ENCODE measurements at regions not wholly inside any gene's neighbourhood (a gene's known extent, or its start where the extent isn't known, plus 50 kb on each side); places are given as distances from the start of the nearest gene placed in this dataset.

- Mint-ChIP-seq H3K27ac (no peak overlapping the region), H3K4me1 (ENCODE audit: low read depth) (no peaks in the 10 kb centered on the region), H3K4me3 (no peak overlapping the region), H3K36me3 (ENCODE audit: low read depth) (no peaks in the 10 kb centered on the region), H3K27me3 (no peaks in the 10 kb centered on the region), H3K9me3 (no peaks in the 10 kb centered on the region)
- no peaks in the 10 kb centered on the region for H3K36me3 ChIP-seq (ENCODE audit: insufficient read depth, low read length)
- H3K4me3 ChIP-seq (ENCODE audit: low read length) = no peak overlapping the region
- ChIA-PET POLR2A (no interaction called here), CTCF (no interaction called here)
- H3K9me3 ChIP-seq (ENCODE audit: control insufficient read depth in 1 of 2, insufficient read depth in 1 of 2, low read length in 2 of 2) = no peaks in the 10 kb centered on the region
- no peak for TF ChIP-seq CTCF (IDR thresholded peaks at IDR 0.05)
- no peaks in the 10 kb centered on the region for H3K27me3 ChIP-seq (ENCODE audit: control insufficient read depth in 1 of 2, insufficient read depth in 2 of 2, low read length in 2 of 2)
- no peak for DNase-seq
- ATAC-seq (ENCODE audit: poor library complexity) = no peak
- no peak overlapping the region for H3K27ac ChIP-seq (ENCODE audit: low read depth in 1 of 2, low read length in 2 of 2)
- H3K4me1 ChIP-seq (ENCODE audit: insufficient read depth, low read length) = no peaks in the 10 kb centered on the region
- intact Hi-C loops (cut with DNase I, micrococcal nuclease) = no loop called here
Observed at GRCh38 chr10:105742184-105742583, 1101.1 kb downstream of the SORCS3 start.

- Mint-ChIP-seq H3K36me3 (ENCODE audit: low read depth) (no peaks in the 10 kb centered on the region), H3K4me3 (no peak overlapping the region), H3K9me3 (no peaks in the 10 kb centered on the region), H3K27ac (no peak overlapping the region), H3K4me1 (ENCODE audit: low read depth) (no peaks in the 10 kb centered on the region), H3K27me3 (no peaks in the 10 kb centered on the region)
- Histone ChIP-seq H3K4me3 (ENCODE audit: low read length) (no peak overlapping the region), H3K27ac (ENCODE audit: low read depth in 1 of 2, low read length in 2 of 2) (no peak overlapping the region), H3K4me1 (ENCODE audit: insufficient read depth, low read length) (no peaks in the 10 kb centered on the region), H3K36me3 (ENCODE audit: insufficient read depth, low read length) (no peaks in the 10 kb centered on the region), H3K9me3 (ENCODE audit: control insufficient read depth in 1 of 2, insufficient read depth in 1 of 2, low read length in 2 of 2) (peaks cover 0 to 10% of the 10 kb centered on the region in 2 experiments), H3K27me3 (ENCODE audit: control insufficient read depth in 1 of 2, insufficient read depth in 2 of 2, low read length in 2 of 2) (no peaks in the 10 kb centered on the region)
- POLR2A ChIA-PET = no interaction called here
- CTCF ChIA-PET = no interaction called here
- ATAC-seq (ENCODE audit: poor library complexity) (no peak), DNase-seq (no peak)
- no peak for TF ChIP-seq CTCF (IDR thresholded peaks at IDR 0.05)
- intact Hi-C loops (cut with DNase I, micrococcal nuclease) = no loop called here
Observed at GRCh38 chr10:105734479-105734878, 1093.4 kb downstream of the SORCS3 start.

GRCh38 chr10:105733924-105734323, 1092.8 kb downstream of the SORCS3 start:
- H3K36me3 Mint-ChIP-seq (ENCODE audit: low read depth) = no peaks in the 10 kb centered on the region
- no peak overlapping the region for H3K4me3 ChIP-seq (ENCODE audit: low read length)
- H3K27ac Mint-ChIP-seq = no peak overlapping the region
- no peaks in the 10 kb centered on the region for H3K4me1 ChIP-seq (ENCODE audit: insufficient read depth, low read length)
- no peak overlapping the region for H3K27ac ChIP-seq (ENCODE audit: low read depth in 1 of 2, low read length in 2 of 2)
- no peaks in the 10 kb centered on the region for H3K36me3 ChIP-seq (ENCODE audit: insufficient read depth, low read length)
- no peaks in the 10 kb centered on the region for H3K27me3 Mint-ChIP-seq
- ATAC-seq (ENCODE audit: poor library complexity) (no peak), DNase-seq (no peak)
- CTCF ChIA-PET = no interaction called here
- no peaks in the 10 kb centered on the region for H3K4me1 Mint-ChIP-seq (ENCODE audit: low read depth)
- H3K27me3 ChIP-seq (ENCODE audit: control insufficient read depth in 1 of 2, insufficient read depth in 2 of 2, low read length in 2 of 2) = no peaks in the 10 kb centered on the region
- H3K9me3 Mint-ChIP-seq = no peaks in the 10 kb centered on the region
- POLR2A ChIA-PET = no interaction called here
- H3K4me3 Mint-ChIP-seq = no peak overlapping the region
- H3K9me3 ChIP-seq (ENCODE audit: control insufficient read depth in 1 of 2, insufficient read depth in 1 of 2, low read length in 2 of 2) = peaks cover 0 to 10% of the 10 kb centered on the region in 2 experiments
- intact Hi-C loops (cut with DNase I, micrococcal nuclease) = no loop called here
- TF ChIP-seq CTCF (IDR thresholded peaks at IDR 0.05) = no peak
